ENCODE measurements at regions not wholly inside any gene's neighbourhood (a gene's known extent, or its start where the extent isn't known, plus 50 kb on each side); places are given as distances from the start of the nearest gene placed in this dataset.

DNA sequence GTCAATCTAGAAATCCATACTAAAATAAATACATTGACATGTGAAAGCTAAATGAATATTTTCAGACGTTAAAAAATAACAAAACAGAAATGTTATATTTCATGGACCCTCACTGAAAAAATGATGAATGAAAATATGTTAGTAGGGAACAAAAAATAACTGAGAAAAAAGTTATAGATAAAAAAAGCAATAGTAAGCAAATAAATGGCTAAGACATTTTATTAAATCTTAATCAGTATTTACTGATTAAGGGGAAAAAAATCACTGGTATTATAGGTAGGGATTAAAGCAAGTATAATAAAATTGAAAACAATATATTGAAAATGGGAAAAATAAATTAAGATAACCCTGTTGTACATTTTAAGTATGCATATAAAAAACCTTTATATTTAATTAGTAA is 468.1 kb upstream of the MANEA start:
- no peak for TF ChIP-seq TAF1 (IDR thresholded peaks at IDR 0.05; ENCODE audit: low read depth, low read length)
- no peak for TF ChIP-seq POLR2A (IDR thresholded peaks at IDR 0.05; ENCODE audit: low read depth, low read length)
- no peak for TF ChIP-seq POLR2AphosphoS5 (IDR thresholded peaks at IDR 0.05; ENCODE audit: low read depth, low read length)
- TF ChIP-seq POU2F2 (IDR thresholded peaks at IDR 0.05; ENCODE audit: low read depth, low read length) = no peak
- no peak for TF ChIP-seq PAX5 (IDR thresholded peaks at IDR 0.05; ENCODE audit: insufficient read depth, low read length, severe bottlenecking)
- TF ChIP-seq SPI1 (IDR thresholded peaks at IDR 0.05; ENCODE audit: low read depth, low read length) = no peak

Measured in GM12891 (cell line).